H1 (cell line): ENCODE measurements at regions not wholly inside any gene's neighbourhood (a gene's known extent, or its start where the extent isn't known, plus 50 kb on each side); places are given as distances from the start of the nearest gene placed in this dataset.

Experiments
- CTCF ChIA-PET: fragments of 300-600 bp; sonication (Branson Sonifier 250); formaldehyde crosslinking; loops from one replicate; lab custom pipeline; 2021; ENCODE audit not compliant: partially characterized antibody; lab: Charles Lee
- POLR2A ChIA-PET: fragments of 300-600 bp; sonication (Branson Sonifier 250); formaldehyde crosslinking; loops from one replicate; lab custom pipeline; 2021; ENCODE audit warnings: inconsistent platforms; ENCODE audit not compliant: partially characterized antibody; lab: Charles Lee
- DNase-seq, 2 experiments: peaks; one replicate each; pipeline versions ENCODE4 v3.0.0 to v3.0.0-alpha.2; 2010 to 2022; ENCODE audit warnings: low spot score in 2 of 2, low read depth in 1 of 2, mixed read lengths in 1 of 2
- FAIRE-seq: peaks from 2 replicates; lab custom pipeline; 2011; peaks lifted over from hg19 to GRCh38; lab: Jason Lieb, UNC
- H2AFZ ChIP-seq: 2 replicates; pipeline ENCODE4 v1.8.1; 2012; ENCODE audit warnings: low read length, inconsistent platforms
- H2AK5ac ChIP-seq: 2 replicates; pipeline ENCODE4 v1.6.1; 2013; ENCODE audit warnings: low read depth, low read length
- H2BK120ac ChIP-seq: replicated peaks from 2 replicates; pipeline ENCODE3; 2013; ENCODE audit warnings: low read depth, low read length, inconsistent platforms
- H2BK12ac ChIP-seq: 2 replicates; pipeline ENCODE4 v1.6.1; 2013; ENCODE audit warnings: low read depth, low read length
- H2BK15ac ChIP-seq: 2 replicates; pipeline ENCODE4 v1.6.1; 2013; ENCODE audit warnings: low read length
- H2BK20ac ChIP-seq: 2 replicates; pipeline ENCODE4 v1.6.1; 2013; ENCODE audit warnings: low read length
- H2BK5ac ChIP-seq: 2 replicates; pipeline ENCODE4 v1.6.1; 2013; ENCODE audit warnings: low read depth, low read length
- H3K14ac ChIP-seq: 2 replicates; pipeline ENCODE4 v1.6.1; 2013; ENCODE audit warnings: inconsistent platforms; ENCODE audit not compliant: insufficient read length
- H3K18ac ChIP-seq: 2 replicates; pipeline ENCODE4 v1.6.1; 2013; ENCODE audit warnings: low read length; ENCODE audit errors: extremely low read depth
- H3K23ac ChIP-seq: 2 replicates; pipeline ENCODE4 v1.6.1; 2013; ENCODE audit warnings: inconsistent platforms; ENCODE audit not compliant: insufficient read length
- H3K23me2 ChIP-seq: 2 replicates; pipeline ENCODE4 v1.6.1; 2013; ENCODE audit warnings: low read depth, low read length
- H3K27ac ChIP-seq: 2 replicates; pipeline ENCODE4 v1.6.1; 2011; ENCODE audit warnings: low read depth, low read length, inconsistent platforms
- H3K27me3 ChIP-seq, 4 experiments: replicated peaks in 1 of 4; 1 replicate in 1 of 4; 2 replicates in 3 of 4; pipeline versions ENCODE4 v1.6.1 to v1.8.1; 2011 to 2013; ENCODE audit warnings: low read length in 3 of 4, mild to moderate bottlenecking in 3 of 4, inconsistent platforms in 2 of 4, mixed read lengths in 2 of 4, moderate library complexity in 1 of 4; ENCODE audit not compliant: control insufficient read depth in 3 of 4, insufficient read depth in 3 of 4; ENCODE audit errors: extremely low read depth in 1 of 4
- H3K36me3 ChIP-seq, 4 experiments: 2 replicates each; pipeline versions ENCODE4 v1.6.1 to v1.8.1; 2011 to 2013; ENCODE audit warnings: mild to moderate bottlenecking in 4 of 4, low read length in 3 of 4, moderate library complexity in 2 of 4, control low read depth in 1 of 4, inconsistent platforms in 1 of 4; ENCODE audit not compliant: insufficient read depth in 4 of 4, control insufficient read depth in 2 of 4
- H3K4ac ChIP-seq: replicated peaks from 2 replicates; pipeline ENCODE3; 2013; ENCODE audit warnings: low read length, low read depth, mixed read lengths, inconsistent platforms; ENCODE audit not compliant: insufficient read length
- H3K4me1 ChIP-seq, 4 experiments: replicated peaks in 1 of 4; 1 replicate in 1 of 4; 2 replicates in 3 of 4; pipeline versions ENCODE4 v1.6.1 to v1.8.1; 2011 to 2013; ENCODE audit warnings: low read length in 3 of 4, inconsistent platforms in 2 of 4, mixed read lengths in 1 of 4; ENCODE audit not compliant: insufficient read depth in 4 of 4, control insufficient read depth in 3 of 4
- H3K4me2 ChIP-seq, 2 experiments: 2 replicates each; pipeline versions ENCODE4 v1.6.1 to v1.8.1; 2011 to 2013; ENCODE audit warnings: low read depth in 2 of 2, low read length in 2 of 2, control low read depth in 1 of 2, inconsistent platforms in 1 of 2, mild to moderate bottlenecking in 1 of 2; ENCODE audit not compliant: insufficient read depth in 1 of 2
- H3K4me3 ChIP-seq, 4 experiments: fragments of 200-600, 300-600 bp in 1 of 4; sonication (generic), shearing (Covaris generic), sonication (Bioruptor Twin) in 1 of 4; 2 replicates each; pipeline versions ENCODE4 v1.5.1 to v1.8.1; 2011 to 2016; ENCODE audit warnings: low read length in 4 of 4, low read depth in 3 of 4, control low read depth in 2 of 4, inconsistent platforms in 2 of 4, mild to moderate bottlenecking in 2 of 4, mixed read lengths in 1 of 4, moderate library complexity in 1 of 4; ENCODE audit not compliant: insufficient read depth in 2 of 4; ENCODE audit errors: extremely low read depth in 1 of 4
- H3K56ac ChIP-seq: replicated peaks from 2 replicates; pipeline ENCODE3; 2013; ENCODE audit warnings: low read depth, mild to moderate bottlenecking, mixed read lengths, low read length, inconsistent platforms; ENCODE audit not compliant: insufficient read length
- H3K79me1 ChIP-seq: 2 replicates; pipeline ENCODE4 v1.6.1; 2013; ENCODE audit warnings: low read depth, low read length, control low read depth
- H3K79me2 ChIP-seq, 2 experiments: 2 replicates each; pipeline versions ENCODE4 v1.6.1 to v1.8.1; 2012 to 2013; ENCODE audit warnings: low read length in 2 of 2, mild to moderate bottlenecking in 2 of 2, inconsistent platforms in 1 of 2; ENCODE audit not compliant: insufficient read depth in 2 of 2, control insufficient read depth in 1 of 2
- H3K9ac ChIP-seq, 4 experiments: replicated peaks in 1 of 4; 1 replicate in 1 of 4; 2 replicates in 3 of 4; pipeline versions ENCODE4 v1.6.1 to v1.8.1; 2011 to 2013; ENCODE audit warnings: low read depth in 3 of 4, low read length in 3 of 4, control low read depth in 2 of 4, mild to moderate bottlenecking in 2 of 4, moderate library complexity in 2 of 4, inconsistent platforms in 1 of 4; ENCODE audit errors: extremely low read depth in 1 of 4
- H3K9me3 ChIP-seq, 2 experiments: 2 replicates each; pipeline versions ENCODE4 v1.6.1 to v1.8.1; 2012 to 2013; ENCODE audit warnings: mild to moderate bottlenecking in 2 of 2, moderate library complexity in 2 of 2, control low read depth in 1 of 2, inconsistent platforms in 1 of 2, low read depth in 1 of 2, low read length in 1 of 2, mixed read lengths in 1 of 2; ENCODE audit not compliant: insufficient read depth in 2 of 2
- H4K20me1 ChIP-seq, 2 experiments: replicated peaks in 1 of 2; 2 replicates each; pipeline versions ENCODE3 to v1.8.1; 2011 to 2013; ENCODE audit warnings: inconsistent platforms in 2 of 2, low read length in 2 of 2, mild to moderate bottlenecking in 1 of 2; ENCODE audit not compliant: insufficient read depth in 2 of 2, control insufficient read depth in 1 of 2
- H4K5ac ChIP-seq: 2 replicates; pipeline ENCODE4 v1.6.1; 2013; ENCODE audit warnings: low read length, low read depth, mixed read lengths, inconsistent platforms; ENCODE audit not compliant: insufficient read length
- H4K8ac ChIP-seq: 2 replicates; pipeline ENCODE4 v1.8.0; 2013; ENCODE audit warnings: mild to moderate bottlenecking, moderate library complexity, low read length, inconsistent platforms; ENCODE audit not compliant: insufficient read depth; ENCODE audit errors: extremely low read depth
- H4K91ac ChIP-seq: replicated peaks from 2 replicates; pipeline ENCODE3; 2013; ENCODE audit warnings: low read length, mixed read lengths, inconsistent platforms; ENCODE audit not compliant: insufficient read length
- HDAC6 ChIP-seq: IDR thresholded peaks from one replicate; pipeline ENCODE4 v1.7.1; 2012; ENCODE audit warnings: low read depth, mild to moderate bottlenecking, inconsistent platforms, low read length, moderate library complexity
- RNF2 ChIP-seq: fragments of 200-900, 300-1000 bp; sonication (generic); IDR thresholded peaks from 2 replicates; pipeline ENCODE4 v1.7.1; 2016; ENCODE audit warnings: borderline replicate concordance, low read depth, mild to moderate bottlenecking, antibody characterized with exemption, low read length; ENCODE audit not compliant: poor library complexity, severe bottlenecking; ENCODE audit errors: missing control alignments
- SRF ChIP-seq: IDR thresholded peaks from 2 replicates; pipeline ENCODE4 v1.6.1; 2011; ENCODE audit warnings: mild to moderate bottlenecking, low read depth, low read length, moderate library complexity
- SUZ12 ChIP-seq: fragments of 200-600 bp; sonication (generic); IDR thresholded peaks from 2 replicates; pipeline ENCODE4 v1.6.1; 2012; ENCODE audit warnings: mild to moderate bottlenecking, inconsistent platforms, low read length, moderate library complexity, mixed read lengths
- TAF7 ChIP-seq: optimal IDR thresholded peaks from 2 replicates; pipeline ENCODE3; 2011; ENCODE audit warnings: low read depth, mild to moderate bottlenecking, inconsistent platforms, low read length, moderate library complexity, borderline replicate concordance
- TBP ChIP-seq: IDR thresholded peaks from 2 replicates; pipeline ENCODE4 v1.6.1; 2011; ENCODE audit warnings: low read depth, low read length, improper control_type of control experiment
- TEAD4 ChIP-seq: IDR thresholded peaks from 2 replicates; pipeline ENCODE4 v1.6.1; 2012; ENCODE audit warnings: low read depth, low read length, inconsistent platforms, mixed read lengths
- ZNF274 ChIP-seq: IDR thresholded peaks from 2 replicates; pipeline ENCODE4 v1.7.0; 2012; ENCODE audit warnings: low read length, borderline replicate concordance; ENCODE audit errors: extremely low read depth
- WGBS, 2 experiments: shearing (Covaris generic) in 1 of 2; methylation state at CpG; one replicate each; pipeline versions ENCODE4 v1.1.6 to v1.1.7; 2013 to 2015; ENCODE audit warnings: low lambda C conversion rate in 2 of 2, mixed read lengths in 2 of 2, inconsistent platforms in 1 of 2, low coverage in 1 of 2, missing lambda C conversion rate in 1 of 2; ENCODE audit not compliant: insufficient replicate concordance in 2 of 2, insufficient coverage in 1 of 2, insufficient read length in 1 of 2; ENCODE audit errors: extremely low coverage in 1 of 2, missing lambda C conversion rate in 1 of 2; 5-methylcytosine and 5-hydroxymethylcytosine counted together

GRCh38 chr1:195618287-195618686 is 990.0 kb downstream of the KCNT2 start:
- Histone ChIP-seq H3K79me2 (no peaks in the 10 kb centered on the region), H4K91ac (no peak overlapping the region), H2BK120ac (no peak overlapping the region), H3K27ac (no peak overlapping the region), H3K56ac (no peak overlapping the region), H3K4ac (no peak overlapping the region), H3K79me1 (no peaks in the 10 kb centered on the region), H2BK20ac (no peak overlapping the region), H3K23ac (no peak overlapping the region), H3K27me3 (no peaks in the 10 kb centered on the region), H4K20me1 (no peaks in the 10 kb centered on the region), H3K18ac (no peak overlapping the region), H4K5ac (no peak overlapping the region), H3K4me2 (no peak overlapping the region), H3K4me3 (no peak overlapping the region), H3K14ac (no peak overlapping the region), H4K8ac (no peak overlapping the region), H3K9me3 (no peaks in the 10 kb centered on the region), H2BK15ac (no peak overlapping the region), H3K4me1 (no peaks in the 10 kb centered on the region), H3K9ac (no peak overlapping the region), H2AFZ (no peak overlapping the region), H2BK5ac (no peak overlapping the region), H2BK12ac (no peak overlapping the region), H3K23me2 (no peaks in the 10 kb centered on the region; the same call in 1 of the 2 replicates), H2AK5ac (no peak overlapping the region), H3K36me3 (no peaks in the 10 kb centered on the region)
- POLR2A ChIA-PET = no interaction called here
- CTCF ChIA-PET = no interaction called here
- DNase-seq = no peak
- WGBS, 2 experiments = 80% methylated on average over 3 of the region's 3 CpGs; no CpG with 5 or more reads in 1 of the 2 experiments
- TF ChIP-seq HDAC6 (no peak), SRF (no peak), SUZ12 (no peak), TEAD4 (no peak), TBP (no peak), TAF7 (no peak), RNF2 (no peak), ZNF274 (no peak)
- no peak for FAIRE-seq
